SK-N-MC (cell line): ENCODE measurements at regions not wholly inside any gene's neighbourhood (a gene's known extent, or its start where the extent isn't known, plus 50 kb on each side); places are given as distances from the start of the nearest gene placed in this dataset.

Source experiments
- DNase-seq: peaks from one replicate; pipeline ENCODE4 v3.0.0-alpha.2; 2011; ENCODE audit warnings: low read depth, low spot score
- H3K27ac ChIP-seq: fragments of 200-600 bp; sonication (generic); 2 replicates; pipeline ENCODE4 v1.5.1; 2016; ENCODE audit warnings: mixed run types
- H3K36me3 ChIP-seq: fragments of 200-600 bp; sonication (generic); 2 replicates; pipeline ENCODE4 v1.6.1; 2017; ENCODE audit warnings: antibody characterized with exemption, low read length, mixed read lengths; ENCODE audit not compliant: insufficient read depth
- H3K4me3 ChIP-seq: fragments of 200-600 bp; sonication (generic); 2 replicates; pipeline ENCODE4 v1.5.1; 2016
- H3K9ac ChIP-seq: fragments of 200-600 bp; sonication (generic); 2 replicates; pipeline ENCODE4 v1.8.0; 2017; ENCODE audit warnings: mixed run types, mixed read lengths; ENCODE audit not compliant: insufficient read length
- H3K9me3 ChIP-seq: fragments of 200-600 bp; sonication (generic); 2 replicates; pipeline ENCODE4 v1.6.1; 2017; ENCODE audit warnings: low read depth, mild to moderate bottlenecking, antibody characterized with exemption, low read length, moderate library complexity, mixed read lengths
- EZH2 ChIP-seq: fragments of 200-600 bp; sonication (generic); IDR thresholded peaks from one replicate; pipeline ENCODE4 v1.6.1; 2017; ENCODE audit warnings: antibody characterized with exemption
- FOXP2 ChIP-seq: optimal IDR thresholded peaks from 2 replicates; pipeline ENCODE3; 2011; ENCODE audit warnings: mild to moderate bottlenecking, moderate library complexity; ENCODE audit not compliant: insufficient read depth; ENCODE audit errors: extremely low read length, control extremely low read depth
- POLR2AphosphoS5 ChIP-seq: IDR thresholded peaks from 2 replicates; pipeline ENCODE4 v1.6.1; 2012; ENCODE audit warnings: mild to moderate bottlenecking, low read depth, low read length, borderline replicate concordance

DNA sequence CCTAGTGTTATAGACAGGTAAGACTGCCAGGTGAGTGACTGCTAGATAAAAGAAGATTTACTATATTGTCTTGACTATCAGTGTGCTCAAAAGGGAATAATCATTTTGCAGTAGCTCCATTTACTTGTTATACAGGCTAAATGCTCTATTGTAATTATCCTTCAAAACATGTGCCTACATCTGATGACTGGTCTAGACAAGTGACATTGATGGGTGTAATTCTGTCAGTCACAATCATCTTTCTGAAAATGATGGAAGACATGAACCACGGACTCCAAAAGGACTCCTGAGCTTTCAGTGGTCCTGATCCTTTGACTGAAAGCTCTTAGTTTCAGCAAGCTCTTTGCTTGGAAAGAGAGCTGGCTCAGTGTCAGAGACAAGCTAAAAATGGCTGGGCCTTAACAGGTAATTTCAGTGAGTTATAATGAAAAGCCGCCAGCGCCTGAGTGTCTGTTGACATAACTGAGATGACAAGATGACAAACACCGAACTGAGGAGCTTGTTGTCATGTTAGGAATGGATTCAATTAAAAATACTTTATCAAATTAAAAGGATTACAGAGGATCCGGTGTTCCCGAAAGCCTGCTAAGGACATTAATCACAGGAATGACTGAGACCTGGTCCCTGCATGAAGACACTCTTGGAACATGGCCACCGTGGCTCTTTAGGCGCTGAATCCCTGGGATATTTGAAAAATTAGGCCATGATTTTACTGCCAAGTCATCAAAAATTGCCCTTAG is 141.7 kb downstream of the CMPK2 start:
- H3K36me3 ChIP-seq = no peaks in the 10 kb centered on the region
- no peak for DNase-seq

DNA sequence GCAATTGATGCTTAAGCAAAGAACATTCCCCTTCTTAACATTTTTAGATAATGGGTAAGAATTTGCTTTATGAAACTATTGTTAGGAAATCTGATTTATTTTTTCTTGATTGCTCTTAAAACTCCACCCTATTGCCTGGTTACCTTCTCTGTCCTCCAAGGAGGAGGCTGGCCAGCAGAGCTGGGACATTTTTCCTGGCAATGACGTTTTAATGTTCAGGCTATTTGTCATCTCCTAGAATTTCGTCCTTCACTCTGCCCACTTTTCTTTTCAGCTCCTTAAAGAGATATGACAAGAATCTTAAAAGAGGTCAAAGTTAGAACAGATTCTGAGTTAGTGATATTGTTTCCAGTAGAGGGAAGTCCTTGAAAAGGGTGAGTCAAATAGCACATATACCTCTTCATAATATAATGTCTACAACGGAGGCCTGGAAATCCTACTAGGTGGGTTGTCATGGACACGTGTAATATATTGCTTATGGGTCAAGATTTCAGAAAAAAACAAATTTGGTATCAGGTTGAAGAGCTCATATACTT is 141.0 kb downstream of the CMPK2 start:
- H3K9ac ChIP-seq = no peak overlapping the region
- TF ChIP-seq FOXP2 (no peak), EZH2 (no peak), POLR2AphosphoS5 (no peak)
- no peaks in the 10 kb centered on the region for H3K36me3 ChIP-seq
- no peak overlapping the region for H3K4me3 ChIP-seq
- DNase-seq = no peak
- H3K9me3 ChIP-seq = no peaks in the 10 kb centered on the region
- no peak overlapping the region for H3K27ac ChIP-seq

More for the DNA sequence above, 141.7 kb downstream of the CMPK2 start:
- no peaks in the 10 kb centered on the region for H3K9me3 ChIP-seq
- TF ChIP-seq POLR2AphosphoS5 (no peak), EZH2 (no peak)
- H3K4me3 ChIP-seq = no peak overlapping the region
- no peak overlapping the region for H3K27ac ChIP-seq
- H3K9ac ChIP-seq = no peak overlapping the region

DNA sequence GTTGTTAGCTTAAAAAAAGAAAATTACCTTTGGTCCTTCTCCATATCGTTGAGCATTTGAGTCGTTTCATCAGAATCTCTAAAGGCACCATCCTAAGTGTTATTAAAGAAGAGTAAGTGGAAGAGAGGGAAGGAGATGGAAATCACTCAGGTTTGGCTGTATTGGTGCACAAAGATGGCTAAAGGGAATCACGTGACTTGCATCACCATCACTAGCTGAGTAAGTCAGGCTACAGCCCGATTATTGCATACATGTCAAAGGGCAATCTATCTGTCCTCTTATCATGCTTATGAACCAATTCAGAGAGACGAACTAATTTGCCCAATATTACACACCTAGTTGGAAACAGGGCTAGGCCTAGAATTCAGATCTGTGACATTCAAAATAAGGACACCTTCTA is 137.6 kb downstream of the CMPK2 start:
- H3K36me3 ChIP-seq = no peaks in the 10 kb centered on the region
- no peaks in the 10 kb centered on the region for H3K9me3 ChIP-seq
- no peak overlapping the region for H3K9ac ChIP-seq
- H3K4me3 ChIP-seq = no peak overlapping the region
- no peak overlapping the region for H3K27ac ChIP-seq
- no peak for DNase-seq
- TF ChIP-seq EZH2 = no peak
- no peak for TF ChIP-seq POLR2AphosphoS5
- no peak for TF ChIP-seq FOXP2

DNA sequence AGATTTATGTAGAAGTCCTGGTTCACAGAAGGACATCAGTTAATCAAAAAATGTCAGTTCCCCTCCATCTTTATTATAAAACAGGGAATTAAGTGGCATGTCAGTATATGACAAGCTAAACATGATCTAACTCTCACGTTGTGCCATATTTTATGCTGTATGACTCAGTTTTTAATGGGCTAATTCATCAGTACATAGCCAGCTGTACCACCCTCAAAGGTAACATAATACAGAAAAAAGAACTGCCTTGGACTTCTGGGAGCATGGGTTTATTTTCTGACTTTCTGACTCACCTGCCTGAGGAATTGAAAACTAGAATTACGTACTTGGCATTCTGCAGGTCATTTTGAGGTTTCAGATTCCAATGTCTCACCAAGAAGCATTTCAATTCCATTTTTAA is 135.7 kb downstream of the CMPK2 start:
- DNase-seq = no peak
- Histone ChIP-seq H3K27ac (no peak overlapping the region), H3K9ac (no peak overlapping the region), H3K4me3 (no peak overlapping the region), H3K9me3 (no peaks in the 10 kb centered on the region), H3K36me3 (no peaks in the 10 kb centered on the region)
- TF ChIP-seq POLR2AphosphoS5 = no peak
- TF ChIP-seq FOXP2 = no peak
- TF ChIP-seq EZH2 = no peak

DNA sequence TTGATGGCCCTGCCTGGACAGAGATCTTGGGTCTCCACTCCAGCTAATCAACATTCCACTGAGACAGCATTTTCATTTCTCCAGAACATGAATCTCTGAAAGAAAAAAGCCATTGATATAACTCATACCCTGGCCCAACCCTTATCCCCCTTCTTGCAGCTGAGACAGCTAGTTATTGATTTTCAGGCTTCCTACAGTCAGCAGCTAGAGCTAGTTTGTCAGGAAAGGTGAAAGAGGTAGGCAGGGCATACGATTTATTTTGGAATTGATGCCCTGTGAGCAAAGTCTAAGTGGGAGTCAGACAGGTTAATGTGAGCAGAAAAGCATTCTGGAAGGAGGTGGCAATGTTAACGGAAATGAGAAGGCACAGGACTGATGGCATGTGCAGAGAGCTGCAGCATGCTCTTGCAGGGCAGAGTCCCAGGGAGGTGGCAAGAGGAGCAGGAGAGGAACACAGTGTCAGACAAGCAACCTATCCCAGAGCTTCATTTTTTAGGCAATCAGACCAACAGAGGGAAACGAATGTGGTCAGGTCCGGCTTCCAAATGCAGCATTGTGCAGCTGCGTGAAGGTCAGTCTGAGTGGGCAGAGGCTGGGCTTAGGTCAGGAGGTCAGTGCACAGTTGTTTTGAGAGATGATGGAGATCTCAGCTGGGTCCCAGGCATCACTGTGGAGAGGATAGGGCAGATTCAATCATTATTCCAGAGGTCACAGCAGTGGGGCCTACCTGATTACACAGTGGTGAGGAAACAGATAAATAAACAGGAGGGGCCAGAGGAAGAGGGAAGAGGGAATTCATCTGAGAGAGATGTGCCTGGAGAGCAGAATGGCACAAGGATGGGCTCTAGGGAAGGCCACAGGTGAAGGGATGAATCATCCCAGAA is 134.8 kb downstream of the CMPK2 start:
- H3K27ac ChIP-seq = no peak overlapping the region
- no peak for DNase-seq
- H3K9ac ChIP-seq = no peak overlapping the region
- no peak overlapping the region for H3K4me3 ChIP-seq
- H3K9me3 ChIP-seq = no peaks in the 10 kb centered on the region
- no peak for TF ChIP-seq EZH2
- TF ChIP-seq POLR2AphosphoS5 = no peak
- TF ChIP-seq FOXP2 = no peak
- no peaks in the 10 kb centered on the region for H3K36me3 ChIP-seq

DNA sequence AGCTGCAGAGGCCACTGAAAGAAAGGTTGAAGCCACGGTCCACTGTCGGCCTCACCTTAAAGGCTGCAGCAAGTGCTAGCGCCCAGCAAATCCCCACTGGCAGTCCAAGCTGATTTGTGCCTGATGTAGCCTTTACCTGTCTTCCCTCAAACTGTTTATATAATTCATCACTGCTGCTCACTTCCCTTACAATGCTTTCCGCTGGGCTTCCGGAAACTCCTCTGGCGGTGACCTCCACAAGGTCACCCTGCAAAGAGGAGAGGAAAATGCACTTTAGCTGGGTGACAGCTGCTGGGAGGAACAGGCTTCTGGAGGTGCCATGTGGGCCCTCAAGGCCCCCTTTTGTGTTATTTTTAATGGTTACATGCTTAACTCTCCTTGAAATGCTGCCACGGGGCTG is 126.2 kb downstream of the CMPK2 start:
- DNase-seq = no peak
- TF ChIP-seq POLR2AphosphoS5 = no peak
- TF ChIP-seq EZH2 = no peak
- TF ChIP-seq FOXP2 = no peak
- H3K4me3 ChIP-seq = no peak overlapping the region
- no peaks in the 10 kb centered on the region for H3K9me3 ChIP-seq
- H3K36me3 ChIP-seq = no peaks in the 10 kb centered on the region
- no peak overlapping the region for H3K9ac ChIP-seq
- no peak overlapping the region for H3K27ac ChIP-seq

DNA sequence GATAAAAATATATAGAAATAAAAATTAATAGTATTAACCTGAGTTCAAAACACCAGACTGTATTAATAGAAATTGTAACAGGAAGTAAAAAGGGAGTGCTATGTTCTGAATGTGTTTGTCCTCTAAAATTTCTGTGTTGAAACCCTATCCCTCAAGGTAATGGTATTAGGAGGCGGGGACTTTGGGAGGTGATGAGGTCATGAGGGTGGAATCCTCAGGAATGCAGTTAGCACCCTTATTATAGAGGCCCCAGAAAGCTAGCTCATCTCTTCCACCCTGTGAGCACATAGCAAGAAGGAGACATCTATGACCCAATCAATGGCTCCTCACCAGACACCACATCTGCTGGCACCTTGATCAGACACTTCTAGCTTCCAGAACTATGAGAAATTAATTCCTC is 124.5 kb downstream of the CMPK2 start:
- Histone ChIP-seq H3K9ac (no peak overlapping the region), H3K4me3 (no peak overlapping the region), H3K27ac (no peak overlapping the region), H3K36me3 (no peaks in the 10 kb centered on the region), H3K9me3 (no peaks in the 10 kb centered on the region)
- no peak for DNase-seq
- TF ChIP-seq FOXP2 (no peak), EZH2 (no peak), POLR2AphosphoS5 (no peak)

DNA sequence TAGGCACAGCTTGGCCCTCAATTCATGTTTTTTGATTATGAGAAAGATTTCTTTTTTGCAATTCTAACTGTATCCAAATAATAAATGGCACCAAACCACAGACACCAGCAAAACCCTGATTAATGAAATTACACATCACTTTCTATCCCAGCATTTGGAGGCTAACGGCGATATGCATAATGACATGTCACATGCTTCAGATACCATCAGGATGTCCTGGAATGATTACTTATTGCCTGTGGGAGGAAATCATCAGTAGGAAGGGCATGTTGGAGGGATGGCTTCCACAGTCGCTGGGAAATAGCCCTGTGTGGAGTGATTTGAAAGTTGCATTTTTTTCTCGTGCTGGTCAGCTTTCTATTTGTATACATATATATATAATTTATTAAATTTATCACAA is 121.7 kb downstream of the CMPK2 start:
- H3K36me3 ChIP-seq = no peaks in the 10 kb centered on the region
- H3K27ac ChIP-seq = no peak overlapping the region
- DNase-seq = no peak
- H3K9ac ChIP-seq = no peak overlapping the region
- no peaks in the 10 kb centered on the region for H3K9me3 ChIP-seq
- TF ChIP-seq POLR2AphosphoS5 (no peak), FOXP2 (no peak), EZH2 (no peak)
- no peak overlapping the region for H3K4me3 ChIP-seq
